ENCODE measurements at regions not wholly inside any gene's neighbourhood (a gene's known extent, or its start where the extent isn't known, plus 50 kb on each side); places are given as distances from the start of the nearest gene placed in this dataset.

DNA sequence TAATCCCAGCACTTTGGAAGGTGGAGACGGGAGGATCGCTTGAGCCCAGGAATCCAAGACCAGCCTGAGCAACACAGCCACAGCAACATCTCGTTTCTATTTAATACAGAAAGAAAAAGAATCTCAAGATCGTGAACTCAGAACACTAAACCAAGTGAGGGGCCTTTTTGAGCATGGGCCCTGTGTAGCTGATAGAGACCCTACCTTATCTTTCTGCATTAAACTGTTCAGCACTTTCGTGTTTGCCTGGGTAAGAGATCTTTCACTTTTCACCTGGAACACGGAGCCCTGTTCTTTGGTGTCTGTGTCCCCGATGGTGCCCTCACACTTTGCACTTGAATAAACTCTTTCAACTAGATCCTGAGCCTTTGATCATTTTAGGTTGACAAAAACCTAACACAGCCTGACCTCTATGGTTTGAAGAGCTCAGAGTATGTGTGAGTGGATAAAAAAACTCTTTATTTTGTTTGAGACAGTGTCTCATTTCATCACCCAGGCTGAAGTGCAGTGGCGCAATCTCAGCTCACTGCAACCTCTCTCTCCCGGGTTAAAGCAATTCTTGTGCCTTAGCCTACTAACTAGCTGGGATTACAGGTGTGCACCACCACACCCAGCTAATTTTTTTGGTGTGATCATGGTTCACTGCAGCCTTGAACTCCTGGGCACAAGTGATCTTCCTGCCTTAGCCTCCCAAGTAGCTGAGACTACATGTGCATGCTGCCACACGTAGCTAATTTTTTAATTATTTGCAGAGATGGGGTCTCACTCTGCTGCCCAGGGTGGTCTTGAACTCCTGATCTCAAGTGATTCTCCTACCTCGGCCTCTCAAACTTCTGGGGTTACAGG, 83.8 kb upstream of the GRIN2A start:
- TF ChIP-seq CTCF (tag by site-specific recombination; IDR thresholded peaks at IDR 0.05) (no peak), ZFP37 (tag by site-specific recombination; IDR thresholded peaks at IDR 0.05) (no peak)
